ENCODE measurements at regions not wholly inside any gene's neighbourhood (a gene's known extent, or its start where the extent isn't known, plus 50 kb on each side); places are given as distances from the start of the nearest gene placed in this dataset.

DNA sequence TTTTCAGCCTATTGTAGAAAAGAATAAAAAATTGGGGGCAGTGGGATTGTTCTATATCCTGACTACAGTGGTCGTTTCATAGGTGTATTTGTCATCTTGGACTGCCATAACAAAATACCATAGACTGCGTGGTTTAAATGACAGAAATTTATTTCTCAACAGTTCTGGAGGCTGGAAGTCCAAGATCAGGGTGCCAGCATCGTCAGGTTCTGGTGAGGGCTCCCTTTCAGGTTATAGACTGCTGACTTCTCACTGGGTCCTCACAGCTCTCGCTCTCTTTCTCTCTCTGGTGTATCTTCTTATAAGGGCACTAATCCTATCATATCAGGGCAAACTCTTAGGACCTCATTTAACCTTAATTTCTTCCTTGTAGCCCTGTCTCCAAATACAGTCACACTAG lies 356.7 kb upstream of the TRPC7 start:
- DNase-seq (ENCODE audit: insufficient read length, low spot score) (no peak), FAIRE-seq (no peak)
- TF ChIP-seq POU2F2 (IDR thresholded peaks at IDR 0.05; ENCODE audit: low read depth, low read length) (no peak), POLR2AphosphoS5 (IDR thresholded peaks at IDR 0.05; ENCODE audit: low read depth, low read length) (no peak), PAX5 (IDR thresholded peaks at IDR 0.05; ENCODE audit: insufficient read depth, low read length, severe bottlenecking) (no peak), TAF1 (IDR thresholded peaks at IDR 0.05; ENCODE audit: low read depth, low read length) (no peak), POLR2A (IDR thresholded peaks at IDR 0.05; ENCODE audit: low read depth, low read length) (no peak), SPI1 (IDR thresholded peaks at IDR 0.05; ENCODE audit: low read depth, low read length) (no peak)

- no peak for DNase-seq (ENCODE audit: insufficient read length, low spot score)
- no peak for FAIRE-seq
- no peak for TF ChIP-seq POU2F2 (IDR thresholded peaks at IDR 0.05; ENCODE audit: low read depth, low read length)
- no peak for TF ChIP-seq SPI1 (IDR thresholded peaks at IDR 0.05; ENCODE audit: low read depth, low read length)
- TF ChIP-seq TAF1 (IDR thresholded peaks at IDR 0.05; ENCODE audit: low read depth, low read length), result no peak
- TF ChIP-seq PAX5 (IDR thresholded peaks at IDR 0.05; ENCODE audit: insufficient read depth, low read length, severe bottlenecking), result no peak
Observed at GRCh38 chr5:136720674-136721073, 355.3 kb upstream of the TRPC7 start.

- no peak for FAIRE-seq
- TF ChIP-seq POU2F2 (IDR thresholded peaks at IDR 0.05; ENCODE audit: low read depth, low read length), result no peak
- no peak for TF ChIP-seq POLR2AphosphoS5 (IDR thresholded peaks at IDR 0.05; ENCODE audit: low read depth, low read length)
- no peak for TF ChIP-seq SPI1 (IDR thresholded peaks at IDR 0.05; ENCODE audit: low read depth, low read length)
- TF ChIP-seq TAF1 (IDR thresholded peaks at IDR 0.05; ENCODE audit: low read depth, low read length), result no peak
- TF ChIP-seq PAX5 (IDR thresholded peaks at IDR 0.05; ENCODE audit: insufficient read depth, low read length, severe bottlenecking), result no peak
- TF ChIP-seq POLR2A (IDR thresholded peaks at IDR 0.05; ENCODE audit: low read depth, low read length), result no peak
- DNase-seq (ENCODE audit: insufficient read length, low spot score), result no peak
Observed at GRCh38 chr5:136717917-136718316, 352.6 kb upstream of the TRPC7 start.

DNA sequence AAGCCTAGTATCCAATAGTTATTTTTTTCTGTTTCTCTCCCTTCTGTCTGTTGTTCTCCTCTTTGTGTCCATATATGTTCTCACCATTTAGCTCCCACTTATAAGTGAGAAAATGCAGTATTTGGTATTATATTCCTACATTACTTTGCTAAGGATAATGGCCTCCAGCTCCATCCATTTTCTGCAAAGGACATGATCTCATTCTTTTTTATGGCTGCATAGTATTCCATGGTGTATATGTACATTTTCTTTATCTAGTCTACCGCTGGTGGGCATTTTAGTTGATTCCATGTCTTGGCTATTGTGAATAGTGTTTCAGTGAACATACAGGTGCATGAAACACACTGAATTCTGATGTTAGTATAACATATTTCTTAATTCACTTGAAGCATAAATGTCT lies 348.9 kb upstream of the TRPC7 start:
- DNase-seq (ENCODE audit: insufficient read length, low spot score), result no peak
- TF ChIP-seq POLR2A (IDR thresholded peaks at IDR 0.05; ENCODE audit: low read depth, low read length) (no peak), POU2F2 (IDR thresholded peaks at IDR 0.05; ENCODE audit: low read depth, low read length) (no peak), POLR2AphosphoS5 (IDR thresholded peaks at IDR 0.05; ENCODE audit: low read depth, low read length) (no peak)
- no peak for FAIRE-seq

- FAIRE-seq, result no peak
- no peak for TF ChIP-seq TAF1 (IDR thresholded peaks at IDR 0.05; ENCODE audit: low read depth, low read length)
- no peak for TF ChIP-seq POLR2AphosphoS5 (IDR thresholded peaks at IDR 0.05; ENCODE audit: low read depth, low read length)
- no peak for TF ChIP-seq POU2F2 (IDR thresholded peaks at IDR 0.05; ENCODE audit: low read depth, low read length)
- no peak for TF ChIP-seq POLR2A (IDR thresholded peaks at IDR 0.05; ENCODE audit: low read depth, low read length)
- TF ChIP-seq PAX5 (IDR thresholded peaks at IDR 0.05; ENCODE audit: insufficient read depth, low read length, severe bottlenecking), result no peak
- TF ChIP-seq SPI1 (IDR thresholded peaks at IDR 0.05; ENCODE audit: low read depth, low read length), result no peak
- DNase-seq (ENCODE audit: insufficient read length, low spot score), result no peak
Observed at GRCh38 chr5:136712628-136713027, 347.3 kb upstream of the TRPC7 start.

DNA sequence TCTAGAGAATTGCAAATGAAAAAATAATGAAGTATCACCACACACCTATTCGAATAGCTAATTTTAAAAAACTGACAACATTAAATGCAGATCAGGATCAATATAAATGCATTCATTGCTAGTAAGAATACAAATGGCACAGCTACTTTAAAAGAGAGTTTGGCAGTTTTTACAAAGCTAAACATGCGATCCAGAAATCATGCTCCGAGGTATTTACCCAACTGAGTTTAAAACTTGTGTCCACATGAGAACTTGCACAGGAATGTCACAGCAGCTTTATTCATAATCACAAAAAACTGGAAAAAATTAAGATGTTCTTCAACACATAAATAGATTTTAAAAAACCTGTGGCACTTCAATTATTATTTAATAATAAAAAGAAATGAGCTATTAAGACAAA lies 345.5 kb upstream of the TRPC7 start:
- DNase-seq (ENCODE audit: insufficient read length, low spot score), result no peak
- FAIRE-seq, result no peak

DNA sequence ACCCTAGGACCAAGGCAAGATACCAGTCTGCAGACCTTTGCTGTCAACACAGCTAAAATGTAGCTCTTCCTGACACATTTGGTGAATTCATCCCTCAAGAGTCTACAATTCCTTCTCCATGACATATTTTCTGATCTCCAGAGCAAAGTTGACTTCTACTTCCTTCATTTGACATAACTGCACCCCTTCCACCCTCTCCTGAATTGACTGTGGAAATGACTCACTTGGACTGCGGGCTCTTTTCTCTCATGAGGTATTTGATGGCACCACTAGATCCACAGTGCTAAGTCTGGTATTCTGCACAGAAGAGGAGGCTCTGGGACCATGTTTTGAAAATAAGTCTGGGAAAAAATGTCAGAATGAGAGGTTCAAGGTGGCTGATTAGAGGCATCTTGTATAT lies 338.4 kb upstream of the TRPC7 start:
- TF ChIP-seq PAX5 (IDR thresholded peaks at IDR 0.05; ENCODE audit: insufficient read depth, low read length, severe bottlenecking) (no peak), SPI1 (IDR thresholded peaks at IDR 0.05; ENCODE audit: low read depth, low read length) (no peak), POLR2AphosphoS5 (IDR thresholded peaks at IDR 0.05; ENCODE audit: low read depth, low read length) (no peak), POU2F2 (IDR thresholded peaks at IDR 0.05; ENCODE audit: low read depth, low read length) (no peak), POLR2A (IDR thresholded peaks at IDR 0.05; ENCODE audit: low read depth, low read length) (no peak), TAF1 (IDR thresholded peaks at IDR 0.05; ENCODE audit: low read depth, low read length) (no peak)
- no peak for FAIRE-seq
- DNase-seq (ENCODE audit: insufficient read length, low spot score), result no peak

More for the DNA sequence above, 345.5 kb upstream of the TRPC7 start:
- TF ChIP-seq POU2F2 (IDR thresholded peaks at IDR 0.05; ENCODE audit: low read depth, low read length), result no peak
- TF ChIP-seq POLR2A (IDR thresholded peaks at IDR 0.05; ENCODE audit: low read depth, low read length), result no peak
- no peak for TF ChIP-seq TAF1 (IDR thresholded peaks at IDR 0.05; ENCODE audit: low read depth, low read length)
- no peak for TF ChIP-seq POLR2AphosphoS5 (IDR thresholded peaks at IDR 0.05; ENCODE audit: low read depth, low read length)
- no peak for TF ChIP-seq SPI1 (IDR thresholded peaks at IDR 0.05; ENCODE audit: low read depth, low read length)
- no peak for TF ChIP-seq PAX5 (IDR thresholded peaks at IDR 0.05; ENCODE audit: insufficient read depth, low read length, severe bottlenecking)

- TF ChIP-seq POU2F2 (IDR thresholded peaks at IDR 0.05; ENCODE audit: low read depth, low read length) (no peak), POLR2AphosphoS5 (IDR thresholded peaks at IDR 0.05; ENCODE audit: low read depth, low read length) (no peak), PAX5 (IDR thresholded peaks at IDR 0.05; ENCODE audit: insufficient read depth, low read length, severe bottlenecking) (no peak)
- FAIRE-seq, result no peak
Observed at GRCh38 chr5:136703036-136703435, 337.7 kb upstream of the TRPC7 start.

GRCh38 chr5:136701191-136701590 lies 335.8 kb upstream of the TRPC7 start:
- FAIRE-seq, result no peak
- DNase-seq (ENCODE audit: insufficient read length, low spot score), result no peak
- no peak for TF ChIP-seq TAF1 (IDR thresholded peaks at IDR 0.05; ENCODE audit: low read depth, low read length)
- no peak for TF ChIP-seq POLR2AphosphoS5 (IDR thresholded peaks at IDR 0.05; ENCODE audit: low read depth, low read length)
- no peak for TF ChIP-seq SPI1 (IDR thresholded peaks at IDR 0.05; ENCODE audit: low read depth, low read length)
- no peak for TF ChIP-seq POLR2A (IDR thresholded peaks at IDR 0.05; ENCODE audit: low read depth, low read length)
- no peak for TF ChIP-seq PAX5 (IDR thresholded peaks at IDR 0.05; ENCODE audit: insufficient read depth, low read length, severe bottlenecking)

More at GRCh38 chr5:136703036-136703435, 337.7 kb upstream of the TRPC7 start:
- no peak for DNase-seq (ENCODE audit: insufficient read length, low spot score)

GRCh38 chr5:136699651-136700050 lies 334.3 kb upstream of the TRPC7 start:
- FAIRE-seq (no peak), DNase-seq (ENCODE audit: insufficient read length, low spot score) (no peak)
- TF ChIP-seq SPI1 (IDR thresholded peaks at IDR 0.05; ENCODE audit: low read depth, low read length), result no peak
- no peak for TF ChIP-seq POLR2A (IDR thresholded peaks at IDR 0.05; ENCODE audit: low read depth, low read length)
- TF ChIP-seq POU2F2 (IDR thresholded peaks at IDR 0.05; ENCODE audit: low read depth, low read length), result no peak
- no peak for TF ChIP-seq POLR2AphosphoS5 (IDR thresholded peaks at IDR 0.05; ENCODE audit: low read depth, low read length)
- no peak for TF ChIP-seq TAF1 (IDR thresholded peaks at IDR 0.05; ENCODE audit: low read depth, low read length)
- no peak for TF ChIP-seq PAX5 (IDR thresholded peaks at IDR 0.05; ENCODE audit: insufficient read depth, low read length, severe bottlenecking)

Measured in GM12891 (cell line).